Right atrium auricular region (tissue), 2 donors: ENCODE measurements at regions not wholly inside any gene's neighbourhood (a gene's known extent, or its start where the extent isn't known, plus 50 kb on each side); places are given as distances from the start of the nearest gene placed in this dataset.

Source experiments
- DNase-seq: peaks from one replicate; pipeline ENCODE4 v3.0.0-alpha.2; 2019; ENCODE audit warnings: low spot score
- H3K27ac ChIP-seq, 2 donors: fragments of 200-600 bp; sonication (generic); 1 replicate in 1 of 2; 2 replicates in 1 of 2; pipeline ENCODE4 v1.5.1; 2016 to 2019
- H3K27me3 ChIP-seq, 2 donors: fragments of 200-600 bp; sonication (generic); one replicate each; pipeline versions ENCODE4 v1.5.1 to v1.6.0; 2017 to 2019
- H3K36me3 ChIP-seq: fragments of 200-600 bp; sonication (generic); one replicate; pipeline ENCODE4 v1.5.1; 2016
- H3K4me1 ChIP-seq, 2 donors: fragments of 200-600 bp; sonication (generic); one replicate each; pipeline versions ENCODE4 v1.5.1 to v1.6.0; 2017 to 2019
- H3K4me3 ChIP-seq, 2 donors: fragments of 200-600 bp; sonication (generic); 1 replicate in 1 of 2; 2 replicates in 1 of 2; pipeline ENCODE4 v1.5.1; 2017 to 2019; ENCODE audit warnings: mild to moderate bottlenecking in 1 of 2, moderate library complexity in 1 of 2
- H3K9me3 ChIP-seq, 2 donors: fragments of 200-600 bp; sonication (generic); one replicate each; pipeline ENCODE4 v1.5.1; 2019
- TF ChIP-seq, protein P1 (sequence below), 2 donors: fragments of 200-600 bp; sonication (generic); IDR thresholded peaks; one replicate each; pipeline ENCODE4 v1.5.1; 2019; ENCODE audit warnings: antibody characterized with exemption in 2 of 2

DNA sequence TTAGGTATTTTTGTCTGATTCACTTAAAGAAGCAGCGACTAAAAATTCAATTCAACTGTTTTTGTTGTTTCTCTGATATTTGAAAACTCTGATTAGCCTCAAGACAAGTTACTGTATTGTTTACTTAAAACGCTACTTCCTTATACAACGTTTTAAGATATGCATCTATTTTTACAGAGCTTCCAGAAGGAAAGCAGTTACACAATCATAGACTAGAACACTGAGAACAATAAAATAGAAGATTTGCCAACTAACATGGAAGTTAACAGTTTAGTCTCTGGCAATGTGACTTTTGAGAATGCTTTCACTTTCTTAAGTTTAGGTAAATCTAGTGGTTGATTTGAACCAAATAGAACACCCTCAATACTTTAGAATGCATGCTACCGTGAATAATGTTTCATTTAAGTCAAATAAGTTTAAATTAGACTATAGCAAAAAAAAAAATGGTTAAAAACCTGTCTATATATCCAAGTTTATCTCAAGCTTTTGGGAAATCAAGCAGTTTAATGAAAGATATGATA lies 614.8 kb downstream of the DACH1 start:
- Histone ChIP-seq H3K36me3 (no peaks in the 10 kb centered on the region), H3K4me3 (no peak overlapping the region), H3K27me3 (no peaks in the 10 kb centered on the region), H3K4me1 (no peaks in the 10 kb centered on the region), H3K27ac (peak overlapping the region; percentile 5 to 36), H3K9me3 (no peaks in the 10 kb centered on the region)
- DNase-seq = no peak
- TF ChIP-seq, protein P1, sequence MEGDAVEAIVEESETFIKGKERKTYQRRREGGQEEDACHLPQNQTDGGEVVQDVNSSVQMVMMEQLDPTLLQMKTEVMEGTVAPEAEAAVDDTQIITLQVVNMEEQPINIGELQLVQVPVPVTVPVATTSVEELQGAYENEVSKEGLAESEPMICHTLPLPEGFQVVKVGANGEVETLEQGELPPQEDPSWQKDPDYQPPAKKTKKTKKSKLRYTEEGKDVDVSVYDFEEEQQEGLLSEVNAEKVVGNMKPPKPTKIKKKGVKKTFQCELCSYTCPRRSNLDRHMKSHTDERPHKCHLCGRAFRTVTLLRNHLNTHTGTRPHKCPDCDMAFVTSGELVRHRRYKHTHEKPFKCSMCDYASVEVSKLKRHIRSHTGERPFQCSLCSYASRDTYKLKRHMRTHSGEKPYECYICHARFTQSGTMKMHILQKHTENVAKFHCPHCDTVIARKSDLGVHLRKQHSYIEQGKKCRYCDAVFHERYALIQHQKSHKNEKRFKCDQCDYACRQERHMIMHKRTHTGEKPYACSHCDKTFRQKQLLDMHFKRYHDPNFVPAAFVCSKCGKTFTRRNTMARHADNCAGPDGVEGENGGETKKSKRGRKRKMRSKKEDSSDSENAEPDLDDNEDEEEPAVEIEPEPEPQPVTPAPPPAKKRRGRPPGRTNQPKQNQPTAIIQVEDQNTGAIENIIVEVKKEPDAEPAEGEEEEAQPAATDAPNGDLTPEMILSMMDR (IDR thresholded peaks at IDR 0.05) = no peak

DNA sequence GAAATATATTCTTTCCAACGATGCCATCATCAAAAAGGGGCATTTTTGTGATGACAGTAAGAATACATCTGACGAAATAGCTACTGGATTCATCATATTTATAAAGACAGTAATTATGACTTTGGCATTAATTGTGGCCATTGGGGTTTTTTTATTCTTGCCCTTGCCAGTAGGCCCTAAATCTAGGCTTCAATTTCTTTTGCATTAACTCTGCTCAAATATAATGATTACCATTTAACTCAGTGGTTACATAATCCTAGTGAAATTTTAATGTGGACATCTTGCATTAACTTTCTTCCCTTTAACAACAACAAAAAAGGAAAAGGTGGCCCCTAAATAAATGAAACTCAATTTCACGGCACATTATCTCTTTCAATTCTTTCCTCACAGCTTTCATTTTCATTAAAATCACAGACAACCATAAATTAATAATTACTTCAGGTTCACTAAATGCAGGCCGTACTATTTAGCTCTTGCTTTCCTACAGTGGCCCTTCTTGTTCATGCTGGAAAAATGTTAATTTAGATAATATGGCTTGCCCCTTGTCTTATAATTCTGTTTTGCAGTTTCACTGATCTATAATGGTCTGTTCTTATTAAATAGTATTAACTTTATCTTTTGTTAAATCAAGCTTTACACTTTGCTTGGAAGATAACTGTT lies 615.6 kb downstream of the DACH1 start:
- Histone ChIP-seq H3K27ac (no peak overlapping the region), H3K4me1 (no peaks in the 10 kb centered on the region), H3K9me3 (no peaks in the 10 kb centered on the region), H3K36me3 (no peaks in the 10 kb centered on the region), H3K27me3 (no peaks in the 10 kb centered on the region), H3K4me3 (no peak overlapping the region)
- DNase-seq = no peak
- TF ChIP-seq, protein P1 (IDR thresholded peaks at IDR 0.05) = no peak

DNA sequence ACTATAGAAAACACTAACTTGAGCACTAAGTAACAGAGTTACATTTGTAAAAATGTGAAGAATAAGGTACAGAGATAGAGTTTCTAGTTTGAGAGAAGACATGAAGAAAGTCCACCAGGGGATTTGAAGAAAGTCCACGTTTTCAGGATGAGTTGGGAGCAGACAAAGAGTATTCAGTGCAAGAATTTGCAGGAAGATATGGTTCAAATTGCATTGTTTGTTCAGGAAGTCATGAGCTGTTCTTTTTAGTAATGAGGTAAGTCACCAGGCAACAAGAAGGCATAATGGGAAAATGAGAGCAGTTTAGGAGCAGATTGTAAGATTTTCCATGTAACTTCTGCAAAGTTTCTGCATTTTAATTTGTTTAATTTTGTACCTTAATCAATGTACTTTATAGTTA lies 618.0 kb downstream of the DACH1 start:
- Histone ChIP-seq H3K4me1 (no peaks in the 10 kb centered on the region), H3K27ac (no peak overlapping the region), H3K9me3 (no peaks in the 10 kb centered on the region), H3K4me3 (no peak overlapping the region), H3K36me3 (no peaks in the 10 kb centered on the region), H3K27me3 (no peaks in the 10 kb centered on the region)
- no peak for DNase-seq
- TF ChIP-seq, protein P1 (IDR thresholded peaks at IDR 0.05) = no peak

DNA sequence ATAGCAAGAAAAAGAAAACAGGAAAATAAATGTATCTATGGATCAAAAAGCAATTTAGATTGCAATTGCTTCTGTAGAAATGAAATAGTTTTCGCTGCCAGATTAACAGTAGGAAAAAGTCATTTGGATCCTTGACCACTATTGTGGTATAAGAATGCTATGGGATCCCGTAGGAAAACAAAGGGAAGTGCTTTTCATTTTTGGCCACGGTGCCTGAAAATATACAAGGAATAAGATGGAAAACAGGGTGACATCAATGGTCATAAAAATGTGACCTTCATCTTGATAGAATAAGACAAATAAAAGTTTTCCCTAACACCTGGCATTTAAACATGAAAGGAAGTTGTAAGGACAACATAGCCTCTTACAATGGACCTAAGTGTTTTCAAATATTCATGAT lies 622.8 kb downstream of the DACH1 start:
- H3K27ac ChIP-seq = no peak overlapping the region

DNA sequence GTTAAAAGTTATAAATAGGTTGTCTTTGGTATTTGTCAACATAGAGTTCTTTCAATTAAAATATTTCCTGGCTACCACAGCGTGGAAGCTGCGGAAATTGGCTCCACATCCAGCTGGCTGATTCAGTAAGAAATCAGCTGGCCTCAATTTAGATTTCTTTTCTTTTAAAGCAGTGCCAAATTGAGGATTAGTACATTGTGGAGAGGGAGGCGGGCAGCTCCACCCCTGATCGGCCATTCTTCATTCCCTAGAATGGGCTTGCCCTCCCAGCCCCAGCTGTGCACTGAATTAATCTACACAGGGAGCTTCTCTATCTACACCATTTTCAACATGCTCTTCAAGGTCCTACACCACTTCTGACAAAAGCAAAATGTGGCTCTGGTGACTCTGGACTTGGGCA lies 624.8 kb downstream of the DACH1 start:
- TF ChIP-seq, protein P1 (IDR thresholded peaks at IDR 0.05) = no peak
- H3K36me3 ChIP-seq = no peaks in the 10 kb centered on the region
- H3K27me3 ChIP-seq = no peaks in the 10 kb centered on the region
- peaks cover 0 to 4% of the 10 kb centered on the region in 2 donors for H3K4me1 ChIP-seq
- H3K9me3 ChIP-seq = no peaks in the 10 kb centered on the region
- no peak for DNase-seq
- no peak overlapping the region for H3K27ac ChIP-seq
- H3K4me3 ChIP-seq = no peak overlapping the region

More for the DNA sequence above, 622.8 kb downstream of the DACH1 start:
- Histone ChIP-seq H3K9me3 (no peaks in the 10 kb centered on the region), H3K4me1 (peaks cover 0 to 4% of the 10 kb centered on the region in 2 donors), H3K36me3 (no peaks in the 10 kb centered on the region), H3K4me3 (no peak overlapping the region), H3K27me3 (no peaks in the 10 kb centered on the region)
- no peak for DNase-seq
- TF ChIP-seq, protein P1 (IDR thresholded peaks at IDR 0.05) = no peak

DNA sequence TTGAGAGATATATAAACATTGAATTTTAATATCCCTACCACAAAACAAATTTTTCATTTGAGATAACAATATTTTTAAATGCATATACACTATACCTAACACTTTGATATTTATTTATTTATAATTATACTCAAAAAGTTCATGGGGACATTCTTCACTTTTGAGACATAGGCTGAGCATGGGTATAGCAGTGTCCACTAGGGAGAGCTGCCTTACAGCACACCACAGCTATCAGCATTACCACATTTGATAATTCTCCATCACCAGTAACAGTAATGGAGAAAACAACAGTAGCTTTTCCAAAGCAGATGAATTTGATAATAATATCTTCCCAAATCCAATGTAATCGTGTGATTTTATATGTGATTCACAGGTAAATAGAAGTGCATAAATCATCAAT lies 626.1 kb downstream of the DACH1 start:
- H3K36me3 ChIP-seq = no peaks in the 10 kb centered on the region
- no peaks in the 10 kb centered on the region for H3K27me3 ChIP-seq
- no peaks in the 10 kb centered on the region for H3K9me3 ChIP-seq
- H3K27ac ChIP-seq = no peak overlapping the region
- H3K4me1 ChIP-seq = peaks cover 0 to 4% of the 10 kb centered on the region in 2 donors
- DNase-seq = no peak
- TF ChIP-seq, protein P1 (IDR thresholded peaks at IDR 0.05) = peak in 1 of 2 donors; percentile 57
- H3K4me3 ChIP-seq = no peak overlapping the region
